GM18520 (cell line): ENCODE measurements at regions not wholly inside any gene's neighbourhood (a gene's known extent, or its start where the extent isn't known, plus 50 kb on each side); places are given as distances from the start of the nearest gene placed in this dataset.

ENCODE experiments used
- ATAC-seq: cut with Tn5 transposase; IDR thresholded peaks from one replicate; pipeline ENCODE4 v1.9.1; 2021; ENCODE audit not compliant: unreplicated experiment

GRCh38 chr16:56140645-56141044 lies 50.6 kb upstream of the GNAO1 start:
- no peak for ATAC-seq

- ATAC-seq = no peak
Observed at GRCh38 chr16:56137269-56137668, 54.0 kb upstream of the GNAO1 start.

GRCh38 chr16:56136256-56136655 lies 55.0 kb upstream of the GNAO1 start:
- no peak for ATAC-seq

GRCh38 chr16:56134790-56135189 lies 56.5 kb upstream of the GNAO1 start:
- no peak for ATAC-seq

GRCh38 chr16:56125922-56126321 lies 65.4 kb upstream of the GNAO1 start:
- ATAC-seq = no peak

- ATAC-seq = no peak
Observed at GRCh38 chr16:56122251-56122650, 69.0 kb upstream of the GNAO1 start.

GRCh38 chr16:56121156-56121500 lies 70.2 kb upstream of the GNAO1 start:
- peak; percentile 59 for ATAC-seq

GRCh38 chr16:56120447-56121155 lies 70.7 kb upstream of the GNAO1 start:
- no peak for ATAC-seq

- ATAC-seq = peak; percentile 38
Observed at GRCh38 chr16:56119133-56119532, 72.2 kb upstream of the GNAO1 start.

- no peak for ATAC-seq
Observed at GRCh38 chr16:56116577-56116964, 74.7 kb upstream of the GNAO1 start.

GRCh38 chr16:56115817-56116576 lies 75.3 kb upstream of the GNAO1 start:
- no peak for ATAC-seq

- ATAC-seq = no peak
Observed at GRCh38 chr16:56113223-56113622, 78.1 kb upstream of the GNAO1 start.

GRCh38 chr16:56111100-56111499 lies 80.2 kb upstream of the GNAO1 start:
- ATAC-seq = no peak

GRCh38 chr16:56109994-56110393 lies 81.3 kb upstream of the GNAO1 start:
- ATAC-seq = no peak

GRCh38 chr16:56109205-56109604 lies 82.1 kb upstream of the GNAO1 start:
- no peak for ATAC-seq

GRCh38 chr16:56108724-56109123 lies 82.6 kb upstream of the GNAO1 start:
- ATAC-seq = no peak

- no peak for ATAC-seq
Observed at GRCh38 chr16:56108056-56108471, 83.2 kb upstream of the GNAO1 start.

- ATAC-seq = no peak
Observed at GRCh38 chr16:56106527-56106926, 84.8 kb upstream of the GNAO1 start.

GRCh38 chr16:56102906-56103305 lies 88.4 kb upstream of the GNAO1 start:
- no peak for ATAC-seq

- ATAC-seq = no peak
Observed at GRCh38 chr16:56102183-56102686, 89.1 kb upstream of the GNAO1 start.

GRCh38 chr16:56101480-56101879 lies 89.8 kb upstream of the GNAO1 start:
- no peak for ATAC-seq

GRCh38 chr16:56097306-56097705 lies 94.0 kb upstream of the GNAO1 start:
- no peak for ATAC-seq
